OCI-LY3 (cell line): ENCODE measurements at regions not wholly inside any gene's neighbourhood (a gene's known extent, or its start where the extent isn't known, plus 50 kb on each side); places are given as distances from the start of the nearest gene placed in this dataset.

ENCODE experiments used
- H2AFZ ChIP-seq: fragments of 200-600, 300-600 bp; shearing (Covaris generic); 2 replicates; pipeline ENCODE4 v1.6.0; 2014; ENCODE audit warnings: antibody characterized with exemption, low read depth, low read length
- H3K27ac ChIP-seq: fragments of 200-600, 300-600 bp; sonication (generic); 2 replicates; pipeline ENCODE4 v1.5.1; 2014; ENCODE audit warnings: mild to moderate bottlenecking, low read length, moderate library complexity, mixed read lengths
- H3K27me3 ChIP-seq: fragments of 200-600, 300-600 bp; sonication (generic); 2 replicates; pipeline ENCODE4 v1.6.1; 2014; ENCODE audit warnings: low read depth, low read length, mixed read lengths
- H3K36me3 ChIP-seq: fragments of 200-600, 300-600 bp; sonication (generic); replicated peaks from 2 replicates; pipeline ENCODE3; 2014; ENCODE audit warnings: low read depth, low read length, mixed read lengths
- H3K4me1 ChIP-seq: fragments of 300-600, 200-600 bp; sonication (generic); 2 replicates; pipeline ENCODE4 v1.6.1; 2014; ENCODE audit warnings: low read length, mixed read lengths
- H3K4me2 ChIP-seq: fragments of 200-600, 300-600 bp; sonication (generic); 2 replicates; pipeline ENCODE4 v1.6.1; 2014; ENCODE audit warnings: low read length, mixed read lengths
- H3K4me3 ChIP-seq: fragments of 300-600, 200-600 bp; sonication (generic); 2 replicates; pipeline ENCODE4 v1.5.1; 2014; ENCODE audit warnings: antibody characterized with exemption, mild to moderate bottlenecking, low read length, moderate library complexity
- H3K79me2 ChIP-seq: fragments of 300-600, 200-600 bp; shearing (Covaris generic); 2 replicates; pipeline ENCODE4 v1.6.1; 2014; ENCODE audit warnings: mild to moderate bottlenecking, low read length, mixed read lengths
- H3K9ac ChIP-seq: fragments of 300-600, 200-600 bp; shearing (Covaris generic); 2 replicates; pipeline ENCODE4 v1.6.0; 2014; ENCODE audit warnings: mild to moderate bottlenecking, low read length, moderate library complexity
- H3K9me3 ChIP-seq: fragments of 200-600, 300-600 bp; shearing (Covaris generic); 2 replicates; pipeline ENCODE4 v1.6.1; 2014; ENCODE audit warnings: low read length, mixed read lengths; ENCODE audit not compliant: insufficient read depth
- H4K20me1 ChIP-seq: fragments of 200-600, 300-600 bp; sonication (generic); 2 replicates; pipeline ENCODE4 v1.6.1; 2016; ENCODE audit warnings: low read length, mixed read lengths; ENCODE audit not compliant: insufficient read depth
- EZH2phosphoT487 ChIP-seq: fragments of 200-600 bp; shearing (Covaris generic); IDR thresholded peaks from 2 replicates; pipeline ENCODE4 v1.6.1; 2018; ENCODE audit warnings: antibody characterized with exemption, mixed run types, low read depth
- TF ChIP-seq, protein P1 (sequence below): fragments of 200-600, 300-600 bp; sonication (generic); IDR thresholded peaks from 2 replicates; pipeline ENCODE4 v1.5.1; 2014; ENCODE audit warnings: antibody characterized with exemption, low read length, low read depth

DNA sequence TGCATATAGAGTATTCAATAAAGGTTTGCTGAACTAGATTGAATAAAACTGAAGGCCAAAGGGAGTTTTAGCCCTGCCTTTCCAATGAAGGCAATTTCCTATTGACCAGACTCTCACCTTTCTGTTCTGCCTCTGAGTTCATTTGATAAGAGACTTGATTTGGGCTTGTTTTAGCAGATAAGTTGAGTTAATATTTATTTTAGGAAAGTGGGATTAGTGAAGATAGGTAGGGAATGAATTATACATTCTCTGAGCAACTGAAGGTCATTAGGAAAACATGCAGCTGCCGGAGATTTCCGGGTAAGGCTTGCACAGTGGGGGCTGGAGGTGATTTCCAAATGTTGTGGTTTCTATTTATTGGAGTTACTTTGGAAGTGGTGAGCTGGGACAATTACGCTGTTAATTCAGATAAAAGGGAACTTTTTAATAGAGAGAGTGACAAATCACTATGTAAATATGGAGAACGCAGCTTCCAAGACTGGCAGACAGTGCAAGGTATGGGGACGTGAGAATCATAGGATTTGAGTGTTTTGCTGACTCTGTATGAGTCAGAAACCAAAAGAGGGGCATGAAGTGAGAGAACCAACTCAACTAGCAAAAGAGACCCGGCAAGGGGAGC lies 553.6 kb upstream of the BOD1L1 start:
- Histone ChIP-seq H3K27me3 (peaks cover 4% of the 10 kb centered on the region), H3K36me3 (peaks cover 2% of the 10 kb centered on the region), H3K4me2 (no peak overlapping the region), H3K27ac (no peak overlapping the region), H4K20me1 (no peaks in the 10 kb centered on the region), H2AFZ (no peak overlapping the region), H3K9ac (no peak overlapping the region), H3K4me1 (peaks cover 46% of the 10 kb centered on the region), H3K4me3 (no peak overlapping the region), H3K79me2 (no peaks in the 10 kb centered on the region), H3K9me3 (no peaks in the 10 kb centered on the region)
- TF ChIP-seq, protein P1, sequence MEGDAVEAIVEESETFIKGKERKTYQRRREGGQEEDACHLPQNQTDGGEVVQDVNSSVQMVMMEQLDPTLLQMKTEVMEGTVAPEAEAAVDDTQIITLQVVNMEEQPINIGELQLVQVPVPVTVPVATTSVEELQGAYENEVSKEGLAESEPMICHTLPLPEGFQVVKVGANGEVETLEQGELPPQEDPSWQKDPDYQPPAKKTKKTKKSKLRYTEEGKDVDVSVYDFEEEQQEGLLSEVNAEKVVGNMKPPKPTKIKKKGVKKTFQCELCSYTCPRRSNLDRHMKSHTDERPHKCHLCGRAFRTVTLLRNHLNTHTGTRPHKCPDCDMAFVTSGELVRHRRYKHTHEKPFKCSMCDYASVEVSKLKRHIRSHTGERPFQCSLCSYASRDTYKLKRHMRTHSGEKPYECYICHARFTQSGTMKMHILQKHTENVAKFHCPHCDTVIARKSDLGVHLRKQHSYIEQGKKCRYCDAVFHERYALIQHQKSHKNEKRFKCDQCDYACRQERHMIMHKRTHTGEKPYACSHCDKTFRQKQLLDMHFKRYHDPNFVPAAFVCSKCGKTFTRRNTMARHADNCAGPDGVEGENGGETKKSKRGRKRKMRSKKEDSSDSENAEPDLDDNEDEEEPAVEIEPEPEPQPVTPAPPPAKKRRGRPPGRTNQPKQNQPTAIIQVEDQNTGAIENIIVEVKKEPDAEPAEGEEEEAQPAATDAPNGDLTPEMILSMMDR = no peak
- TF ChIP-seq EZH2phosphoT487 = no peak

DNA sequence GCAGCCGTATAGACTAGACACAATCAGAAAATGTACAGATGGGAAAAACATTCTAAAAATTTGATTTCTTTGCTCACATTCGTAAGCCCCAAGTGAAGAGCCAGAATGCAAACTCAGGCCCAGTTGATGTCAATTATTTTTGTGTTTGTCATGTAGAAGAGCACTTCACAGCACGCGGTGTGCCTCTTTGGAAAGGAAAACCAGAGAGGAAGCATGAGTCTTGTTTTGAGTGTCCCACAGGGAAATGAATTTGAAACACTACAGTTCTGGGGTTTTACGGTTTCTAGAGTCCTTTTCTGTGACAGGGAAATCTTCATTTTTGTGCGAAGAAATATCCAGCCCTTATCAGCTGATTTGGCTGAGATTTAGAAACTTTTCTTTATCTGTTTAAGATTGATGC lies 554.6 kb upstream of the BOD1L1 start:
- Histone ChIP-seq H3K27ac (no peak overlapping the region), H3K27me3 (peaks cover 4% of the 10 kb centered on the region), H3K4me2 (peak overlapping the region; percentile 33; the same call in 1 of the 2 replicates)

DNA sequence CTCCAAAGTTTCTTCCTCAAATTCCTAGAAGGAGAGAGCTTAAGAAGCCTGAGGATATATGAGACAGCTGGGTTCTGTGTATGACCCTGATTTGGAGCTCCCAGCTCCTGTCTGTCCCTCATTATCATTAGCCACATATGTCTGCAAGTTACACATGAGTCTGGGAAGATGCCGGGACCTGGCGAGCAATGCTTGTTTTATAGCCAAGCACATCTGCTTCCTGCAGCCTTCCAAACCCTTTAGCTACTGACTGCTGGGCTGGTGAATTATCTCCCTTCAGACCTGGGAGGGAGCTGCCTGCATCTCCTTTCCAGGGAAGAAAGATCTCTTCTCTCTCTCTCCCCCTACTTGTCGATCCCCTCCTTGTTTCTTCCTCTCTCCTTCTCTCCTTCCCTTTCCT lies 556.7 kb upstream of the BOD1L1 start:
- H2AFZ ChIP-seq = no peak overlapping the region
- H3K27me3 ChIP-seq = peaks cover 4% of the 10 kb centered on the region
- H3K4me3 ChIP-seq = no peak overlapping the region
- H3K4me2 ChIP-seq = no peak overlapping the region
- H3K36me3 ChIP-seq = peaks cover 2% of the 10 kb centered on the region
- H3K9ac ChIP-seq = no peak overlapping the region
- TF ChIP-seq EZH2phosphoT487 = no peak
- TF ChIP-seq, protein P1 = no peak
- H3K27ac ChIP-seq = no peak overlapping the region
- no peaks in the 10 kb centered on the region for H3K9me3 ChIP-seq
- no peaks in the 10 kb centered on the region for H3K79me2 ChIP-seq
- peaks cover 21% of the 10 kb centered on the region for H3K4me1 ChIP-seq
- no peaks in the 10 kb centered on the region for H4K20me1 ChIP-seq

More for the DNA sequence above, 554.6 kb upstream of the BOD1L1 start:
- H4K20me1 ChIP-seq = no peaks in the 10 kb centered on the region
- H3K9ac ChIP-seq = no peak overlapping the region
- no peaks in the 10 kb centered on the region for H3K9me3 ChIP-seq
- H3K36me3 ChIP-seq = peaks cover 2% of the 10 kb centered on the region
- no peak overlapping the region for H2AFZ ChIP-seq
- no peaks in the 10 kb centered on the region for H3K79me2 ChIP-seq
- H3K4me3 ChIP-seq = no peak overlapping the region
- peaks cover 43% of the 10 kb centered on the region for H3K4me1 ChIP-seq
- TF ChIP-seq, protein P1 = no peak
- TF ChIP-seq EZH2phosphoT487 = no peak

DNA sequence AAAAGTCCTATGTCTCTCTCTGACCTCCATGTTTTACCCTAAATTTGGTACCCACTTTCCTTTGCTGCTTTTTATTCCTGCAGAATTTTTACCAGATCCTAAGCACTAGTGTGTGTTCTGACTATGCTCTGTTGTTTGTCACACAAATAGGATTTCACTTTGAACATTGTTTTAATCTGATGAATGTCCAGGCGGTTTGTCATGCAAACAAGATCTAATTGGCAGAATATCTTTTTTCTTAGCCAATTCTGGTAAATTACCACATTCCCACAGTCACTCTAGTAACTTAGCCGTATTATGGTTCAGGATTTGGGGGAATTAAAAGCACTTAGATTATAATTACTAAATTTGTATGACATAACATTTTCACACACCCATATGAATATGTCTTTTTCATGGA lies 557.2 kb upstream of the BOD1L1 start:
- H3K27ac ChIP-seq = no peak overlapping the region
- TF ChIP-seq EZH2phosphoT487 = no peak
- TF ChIP-seq, protein P1 = no peak
- no peak overlapping the region for H3K4me3 ChIP-seq
- H3K27me3 ChIP-seq = peaks cover under 1% of the 10 kb centered on the region
- no peak overlapping the region for H3K4me2 ChIP-seq
- no peaks in the 10 kb centered on the region for H4K20me1 ChIP-seq
- no peaks in the 10 kb centered on the region for H3K9me3 ChIP-seq
- no peak overlapping the region for H2AFZ ChIP-seq
- H3K4me1 ChIP-seq = peaks cover 16% of the 10 kb centered on the region
- peaks cover 2% of the 10 kb centered on the region for H3K36me3 ChIP-seq
- H3K79me2 ChIP-seq = no peaks in the 10 kb centered on the region
- no peak overlapping the region for H3K9ac ChIP-seq
